H1 (cell line): ENCODE measurements at regions not wholly inside any gene's neighbourhood (a gene's known extent, or its start where the extent isn't known, plus 50 kb on each side); places are given as distances from the start of the nearest gene placed in this dataset.

Experiments used
- BACH1 ChIP-seq: IDR thresholded peaks from 2 replicates; pipeline ENCODE4 v1.6.1; 2012; ENCODE audit warnings: low read length, improper control_type of control experiment
- CHD1 ChIP-seq: IDR thresholded peaks from 2 replicates; pipeline ENCODE4 v1.6.1; 2012; ENCODE audit warnings: low read depth, low read length, improper control_type of control experiment
- EP300 ChIP-seq, 2 experiments: IDR thresholded peaks; 1 replicate in 1 of 2; 2 replicates in 1 of 2; pipeline ENCODE4 v1.6.1; 2011 to 2012; ENCODE audit warnings: low read depth in 2 of 2, low read length in 2 of 2, mild to moderate bottlenecking in 2 of 2, borderline replicate concordance in 1 of 2, inconsistent platforms in 1 of 2, moderate library complexity in 1 of 2
- FOSL1 ChIP-seq: IDR thresholded peaks from 2 replicates; pipeline ENCODE4 v1.6.1; 2011; ENCODE audit warnings: mild to moderate bottlenecking, low read depth, low read length, moderate library complexity; ENCODE audit not compliant: insufficient read depth
- HDAC2 ChIP-seq, 2 experiments: fragments of 300-600 bp in 1 of 2; sonication (generic) in 1 of 2; IDR thresholded peaks; 2 replicates each; pipeline ENCODE4 v1.6.1; 2011 to 2012; ENCODE audit warnings: low read depth in 2 of 2, low read length in 2 of 2, mild to moderate bottlenecking in 2 of 2, moderate library complexity in 2 of 2, borderline replicate concordance in 1 of 2, inconsistent platforms in 1 of 2
- MAFK ChIP-seq: IDR thresholded peaks from 2 replicates; pipeline ENCODE4 v1.6.1; 2012; ENCODE audit warnings: low read depth, mild to moderate bottlenecking, improper control_type of control experiment, low read length
- POLR2AphosphoS5 ChIP-seq: IDR thresholded peaks from 2 replicates; pipeline ENCODE4 v1.6.1; 2011; ENCODE audit warnings: low read depth, low read length
- TF ChIP-seq, protein P1 (sequence below), 3 experiments: IDR thresholded peaks; 1 replicate in 2 of 3; 2 replicates in 1 of 3; pipeline versions ENCODE4 v1.5.1 to v1.6.1; 2011; ENCODE audit warnings: low read length in 3 of 3, mild to moderate bottlenecking in 3 of 3, inconsistent platforms in 2 of 3, low read depth in 1 of 3, moderate library complexity in 1 of 3; ENCODE audit not compliant: insufficient read depth in 1 of 3; ENCODE audit errors: control extremely low read depth in 1 of 3
- TF ChIP-seq, protein P2 (sequence below): IDR thresholded peaks from 2 replicates; pipeline ENCODE4 v1.6.1; 2012; ENCODE audit warnings: low read length, inconsistent platforms
- TF ChIP-seq, protein P3 (sequence below): IDR thresholded peaks from 2 replicates; pipeline ENCODE4 v1.6.1; 2011; ENCODE audit warnings: low read depth, mild to moderate bottlenecking, low read length; ENCODE audit not compliant: insufficient read depth

DNA sequence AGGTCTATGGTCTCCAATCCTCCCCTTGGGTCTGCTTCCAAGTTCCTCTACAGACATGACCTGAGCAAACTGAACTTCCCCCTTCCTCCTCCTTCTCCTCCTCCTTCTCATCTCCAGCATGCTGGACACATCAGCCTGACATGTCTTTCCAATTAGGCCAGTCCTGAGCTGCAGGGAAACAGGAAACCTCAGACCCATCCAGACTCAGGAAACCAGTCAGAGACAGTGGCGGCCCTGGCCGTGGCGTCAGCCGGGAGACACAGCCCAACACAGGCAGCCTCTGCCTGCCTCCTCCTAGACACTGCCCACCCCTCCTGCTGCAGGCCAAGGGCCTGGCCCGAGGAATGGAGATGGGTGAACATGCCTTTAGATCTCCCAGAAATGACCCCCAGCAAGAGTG lies 468.8 kb downstream of the BCL11B start:
- TF ChIP-seq CHD1: no peak
- TF ChIP-seq, protein P1, sequence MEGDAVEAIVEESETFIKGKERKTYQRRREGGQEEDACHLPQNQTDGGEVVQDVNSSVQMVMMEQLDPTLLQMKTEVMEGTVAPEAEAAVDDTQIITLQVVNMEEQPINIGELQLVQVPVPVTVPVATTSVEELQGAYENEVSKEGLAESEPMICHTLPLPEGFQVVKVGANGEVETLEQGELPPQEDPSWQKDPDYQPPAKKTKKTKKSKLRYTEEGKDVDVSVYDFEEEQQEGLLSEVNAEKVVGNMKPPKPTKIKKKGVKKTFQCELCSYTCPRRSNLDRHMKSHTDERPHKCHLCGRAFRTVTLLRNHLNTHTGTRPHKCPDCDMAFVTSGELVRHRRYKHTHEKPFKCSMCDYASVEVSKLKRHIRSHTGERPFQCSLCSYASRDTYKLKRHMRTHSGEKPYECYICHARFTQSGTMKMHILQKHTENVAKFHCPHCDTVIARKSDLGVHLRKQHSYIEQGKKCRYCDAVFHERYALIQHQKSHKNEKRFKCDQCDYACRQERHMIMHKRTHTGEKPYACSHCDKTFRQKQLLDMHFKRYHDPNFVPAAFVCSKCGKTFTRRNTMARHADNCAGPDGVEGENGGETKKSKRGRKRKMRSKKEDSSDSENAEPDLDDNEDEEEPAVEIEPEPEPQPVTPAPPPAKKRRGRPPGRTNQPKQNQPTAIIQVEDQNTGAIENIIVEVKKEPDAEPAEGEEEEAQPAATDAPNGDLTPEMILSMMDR (IDR thresholded peaks at IDR 0.05; ENCODE audit: control extremely low read depth in 1 of 3, insufficient read depth in 1 of 3, low read depth in 1 of 3, low read length in 3 of 3): no peak
- no peak for TF ChIP-seq EP300 (IDR thresholded peaks at IDR 0.05; ENCODE audit: borderline replicate concordance in 1 of 2, low read depth in 2 of 2, low read length in 2 of 2)
- TF ChIP-seq, protein P2, sequence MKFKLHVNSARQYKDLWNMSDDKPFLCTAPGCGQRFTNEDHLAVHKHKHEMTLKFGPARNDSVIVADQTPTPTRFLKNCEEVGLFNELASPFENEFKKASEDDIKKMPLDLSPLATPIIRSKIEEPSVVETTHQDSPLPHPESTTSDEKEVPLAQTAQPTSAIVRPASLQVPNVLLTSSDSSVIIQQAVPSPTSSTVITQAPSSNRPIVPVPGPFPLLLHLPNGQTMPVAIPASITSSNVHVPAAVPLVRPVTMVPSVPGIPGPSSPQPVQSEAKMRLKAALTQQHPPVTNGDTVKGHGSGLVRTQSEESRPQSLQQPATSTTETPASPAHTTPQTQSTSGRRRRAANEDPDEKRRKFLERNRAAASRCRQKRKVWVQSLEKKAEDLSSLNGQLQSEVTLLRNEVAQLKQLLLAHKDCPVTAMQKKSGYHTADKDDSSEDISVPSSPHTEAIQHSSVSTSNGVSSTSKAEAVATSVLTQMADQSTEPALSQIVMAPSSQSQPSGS: no peak
- TF ChIP-seq POLR2AphosphoS5: no peak
- TF ChIP-seq, protein P3, sequence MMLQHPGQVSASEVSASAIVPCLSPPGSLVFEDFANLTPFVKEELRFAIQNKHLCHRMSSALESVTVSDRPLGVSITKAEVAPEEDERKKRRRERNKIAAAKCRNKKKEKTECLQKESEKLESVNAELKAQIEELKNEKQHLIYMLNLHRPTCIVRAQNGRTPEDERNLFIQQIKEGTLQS: no peak
- no peak for TF ChIP-seq MAFK
- no peak for TF ChIP-seq FOSL1
- no peak for TF ChIP-seq HDAC2 (IDR thresholded peaks at IDR 0.05; ENCODE audit: borderline replicate concordance in 1 of 2, low read depth in 2 of 2, low read length in 2 of 2)
- no peak for TF ChIP-seq BACH1
